ENCODE measurements at regions not wholly inside any gene's neighbourhood (a gene's known extent, or its start where the extent isn't known, plus 50 kb on each side); places are given as distances from the start of the nearest gene placed in this dataset.
"Not testable (repeated sequence)": the region's sequence is repeated elsewhere in the genome, so short reads cannot be mapped to it uniquely, and the experiment has no call there.

GRCh38 chrX:107296184-107296583 lies 89.8 kb downstream of the DNAAF6 start:
- not testable (repeated sequence) for H3K36me3 Mint-ChIP-seq; H3K4me1 Mint-ChIP-seq; DNase-seq; H3K4me3 Mint-ChIP-seq; H3K27ac Mint-ChIP-seq; ATAC-seq (ENCODE audit: low read depth in 2 of 2)
- peaks cover 0 to 17% (median 4%) of the 10 kb centered on the region in 7 donors for H3K9me3 Mint-ChIP-seq
- H3K27me3 Mint-ChIP-seq = peaks cover 5 to 26% (median 23%) of the 10 kb centered on the region in 3 donors

- Mint-ChIP-seq H3K36me3 (peaks cover 0 to 7% of the 10 kb centered on the region in 2 donors), H3K27ac (no peak overlapping the region), H3K4me1 (no peaks in the 10 kb centered on the region), H3K4me3 (no peak overlapping the region), H3K27me3 (peaks cover 14 to 33% (median 31%) of the 10 kb centered on the region in 3 donors), H3K9me3 (peaks cover 0 to 10% (median 3%) of the 10 kb centered on the region in 7 donors)
- ATAC-seq (ENCODE audit: low read depth in 2 of 2) (no peak), DNase-seq (no peak)
Observed at GRCh38 chrX:107298276-107298675, 91.9 kb downstream of the DNAAF6 start.

- Mint-ChIP-seq H3K36me3 (peaks cover 0 to 4% of the 10 kb centered on the region in 2 donors), H3K4me1 (no peaks in the 10 kb centered on the region), H3K4me3 (no peak overlapping the region), H3K27me3 (peaks cover 14 to 46% (median 40%) of the 10 kb centered on the region in 3 donors), H3K27ac (no peak overlapping the region), H3K9me3 (peaks cover 0 to 24% (median 4%) of the 10 kb centered on the region in 7 donors)
- no peak for ATAC-seq (ENCODE audit: low read depth in 2 of 2)
- no peak for DNase-seq
Observed at GRCh38 chrX:107301253-107301652, 94.8 kb downstream of the DNAAF6 start.

- Mint-ChIP-seq H3K36me3 (no peaks in the 10 kb centered on the region), H3K4me3 (no peak overlapping the region), H3K27me3 (peaks cover 9 to 37% (median 26%) of the 10 kb centered on the region in 3 donors), H3K9me3 (peaks cover 0 to 17% (median 4%) of the 10 kb centered on the region in 7 donors), H3K27ac (no peak overlapping the region), H3K4me1 (no peaks in the 10 kb centered on the region)
- ATAC-seq (ENCODE audit: low read depth in 2 of 2) (no peak), DNase-seq (no peak)
Observed at GRCh38 chrX:107304141-107304540, 97.7 kb downstream of the DNAAF6 start.

GRCh38 chrX:107323786-107324492 lies 117.5 kb downstream of the DNAAF6 start:
- Mint-ChIP-seq H3K4me1 (no peaks in the 10 kb centered on the region), H3K4me3 (no peak overlapping the region), H3K27me3 (peaks cover 4 to 15% (median 10%) of the 10 kb centered on the region in 3 donors), H3K27ac (no peak overlapping the region), H3K9me3 (no peaks in the 10 kb centered on the region), H3K36me3 (no peaks in the 10 kb centered on the region)
- DNase-seq (no peak), ATAC-seq (ENCODE audit: low read depth in 2 of 2) (no peak)

GRCh38 chrX:107324493-107325310 lies 118.3 kb downstream of the DNAAF6 start:
- ATAC-seq (ENCODE audit: low read depth in 2 of 2) (no peak), DNase-seq (no peak)
- Mint-ChIP-seq H3K27me3 (peaks cover 4 to 15% (median 10%) of the 10 kb centered on the region in 3 donors), H3K9me3 (no peaks in the 10 kb centered on the region), H3K4me3 (no peak overlapping the region), H3K27ac (no peak overlapping the region), H3K36me3 (no peaks in the 10 kb centered on the region), H3K4me1 (no peaks in the 10 kb centered on the region)

GRCh38 chrX:107325467-107325866 lies 119.1 kb downstream of the DNAAF6 start:
- no peak for ATAC-seq (ENCODE audit: low read depth in 2 of 2)
- no peaks in the 10 kb centered on the region for H3K4me1 Mint-ChIP-seq
- H3K27ac Mint-ChIP-seq = peak overlapping the region in 1 of 6 donors; percentile 10
- peaks cover 3 to 17% (median 4%) of the 10 kb centered on the region in 3 donors for H3K27me3 Mint-ChIP-seq
- no peaks in the 10 kb centered on the region for H3K36me3 Mint-ChIP-seq
- DNase-seq = no peak
- no peaks in the 10 kb centered on the region for H3K9me3 Mint-ChIP-seq
- no peak overlapping the region for H3K4me3 Mint-ChIP-seq

GRCh38 chrX:107348051-107348450 lies 101.4 kb upstream of the FRMPD3 start:
- Mint-ChIP-seq H3K9me3 (peaks cover 0 to 5% (median 0%) of the 10 kb centered on the region in 7 donors), H3K4me3 (no peak overlapping the region), H3K36me3 (no peaks in the 10 kb centered on the region), H3K27ac (no peak overlapping the region), H3K4me1 (no peaks in the 10 kb centered on the region), H3K27me3 (peaks cover 11 to 37% (median 17%) of the 10 kb centered on the region in 3 donors)
- DNase-seq (no peak), ATAC-seq (ENCODE audit: low read depth in 2 of 2) (no peak)

GRCh38 chrX:107348990-107349389 lies 100.5 kb upstream of the FRMPD3 start:
- no peak overlapping the region for H3K27ac Mint-ChIP-seq
- H3K36me3 Mint-ChIP-seq = no peaks in the 10 kb centered on the region
- no peaks in the 10 kb centered on the region for H3K4me1 Mint-ChIP-seq
- no peak overlapping the region for H3K4me3 Mint-ChIP-seq
- ATAC-seq (ENCODE audit: low read depth in 2 of 2) (no peak), DNase-seq (no peak)
- H3K27me3 Mint-ChIP-seq = peaks cover 9 to 35% (median 17%) of the 10 kb centered on the region in 3 donors
- peaks cover 0 to 3% (median 0%) of the 10 kb centered on the region in 7 donors for H3K9me3 Mint-ChIP-seq

- no peaks in the 10 kb centered on the region for H3K36me3 Mint-ChIP-seq
- no peak overlapping the region for H3K4me3 Mint-ChIP-seq
- ATAC-seq (ENCODE audit: low read depth in 2 of 2) (no peak), DNase-seq (no peak)
- peaks cover 21 to 55% (median 32%) of the 10 kb centered on the region in 3 donors for H3K27me3 Mint-ChIP-seq
- H3K27ac Mint-ChIP-seq = no peak overlapping the region
- H3K9me3 Mint-ChIP-seq = peaks cover 0 to 1% (median 0%) of the 10 kb centered on the region in 7 donors
- no peaks in the 10 kb centered on the region for H3K4me1 Mint-ChIP-seq
Observed at GRCh38 chrX:107355533-107355932, 93.9 kb upstream of the FRMPD3 start.

GRCh38 chrX:107360788-107361360 lies 88.6 kb upstream of the FRMPD3 start:
- H3K9me3 Mint-ChIP-seq = no peaks in the 10 kb centered on the region
- peaks cover 18 to 47% (median 26%) of the 10 kb centered on the region in 3 donors for H3K27me3 Mint-ChIP-seq
- peak overlapping the region in 2 of 6 donors; percentile 35 to 36 for H3K27ac Mint-ChIP-seq
- ATAC-seq (ENCODE audit: low read depth in 2 of 2) (no peak), DNase-seq (no peak)
- H3K4me1 Mint-ChIP-seq = no peaks in the 10 kb centered on the region
- H3K4me3 Mint-ChIP-seq = no peak overlapping the region
- no peaks in the 10 kb centered on the region for H3K36me3 Mint-ChIP-seq

- not testable (repeated sequence) for H3K4me1 Mint-ChIP-seq; DNase-seq; H3K27ac Mint-ChIP-seq; H3K4me3 Mint-ChIP-seq; ATAC-seq (ENCODE audit: low read depth in 2 of 2); H3K36me3 Mint-ChIP-seq; H3K27me3 Mint-ChIP-seq; H3K9me3 Mint-ChIP-seq
Observed at GRCh38 chrX:107370185-107370584, 79.3 kb upstream of the FRMPD3 start.

GRCh38 chrX:107374132-107374531 lies 75.3 kb upstream of the FRMPD3 start:
- Mint-ChIP-seq H3K9me3 (peaks cover 0 to 7% (median 0%) of the 10 kb centered on the region in 7 donors), H3K27me3 (no peaks in the 10 kb centered on the region)
- no peak for ATAC-seq (ENCODE audit: low read depth in 2 of 2)

More at GRCh38 chrX:107374132-107374531, 75.3 kb upstream of the FRMPD3 start:
- Mint-ChIP-seq H3K4me1 (no peaks in the 10 kb centered on the region), H3K4me3 (no peak overlapping the region), H3K36me3 (no peaks in the 10 kb centered on the region), H3K27ac (no peak overlapping the region)
- no peak for DNase-seq

All from naive B cell (primary cell).